ENCODE measurements at regions not wholly inside any gene's neighbourhood (a gene's known extent, or its start where the extent isn't known, plus 50 kb on each side); places are given as distances from the start of the nearest gene placed in this dataset.

GRCh38 chr4:28209371-28209924, 1348.8 kb downstream of the STIM2 start:
- Mint-ChIP-seq H3K27ac (ENCODE audit: unreplicated experiment) (no peak overlapping the region), H3K36me3 (ENCODE audit: unreplicated experiment) (no peaks in the 10 kb centered on the region), H3K9me3 (ENCODE audit: unreplicated experiment) (peaks cover 13% of the 10 kb centered on the region), H3K4me1 (ENCODE audit: unreplicated experiment) (no peaks in the 10 kb centered on the region), H3K27me3 (ENCODE audit: unreplicated experiment) (no peaks in the 10 kb centered on the region), H3K4me3 (ENCODE audit: unreplicated experiment) (no peak overlapping the region)
- no peak for TF ChIP-seq CTCF (IDR thresholded peaks at IDR 0.05)
- DNase-seq (ENCODE audit: extremely low spot score, unreplicated experiment), result no peak

GRCh38 chr4:28211676-28212470, 1351.2 kb downstream of the STIM2 start:
- no peak for TF ChIP-seq CTCF (IDR thresholded peaks at IDR 0.05)
- H3K36me3 Mint-ChIP-seq (ENCODE audit: unreplicated experiment), result no peaks in the 10 kb centered on the region
- H3K4me1 Mint-ChIP-seq (ENCODE audit: unreplicated experiment), result no peaks in the 10 kb centered on the region
- no peak for DNase-seq (ENCODE audit: extremely low spot score, unreplicated experiment)
- no peak overlapping the region for H3K27ac Mint-ChIP-seq (ENCODE audit: unreplicated experiment)
- H3K4me3 Mint-ChIP-seq (ENCODE audit: unreplicated experiment), result no peak overlapping the region
- H3K27me3 Mint-ChIP-seq (ENCODE audit: unreplicated experiment), result no peaks in the 10 kb centered on the region
- peaks cover 8% of the 10 kb centered on the region for H3K9me3 Mint-ChIP-seq (ENCODE audit: unreplicated experiment)

GRCh38 chr4:28221536-28221935, 1360.9 kb downstream of the STIM2 start:
- TF ChIP-seq CTCF (IDR thresholded peaks at IDR 0.05), result no peak
- Mint-ChIP-seq H3K27ac (ENCODE audit: unreplicated experiment) (no peak overlapping the region), H3K4me1 (ENCODE audit: unreplicated experiment) (no peaks in the 10 kb centered on the region), H3K9me3 (ENCODE audit: unreplicated experiment) (peaks cover 5% of the 10 kb centered on the region), H3K36me3 (ENCODE audit: unreplicated experiment) (no peaks in the 10 kb centered on the region), H3K27me3 (ENCODE audit: unreplicated experiment) (no peaks in the 10 kb centered on the region), H3K4me3 (ENCODE audit: unreplicated experiment) (no peak overlapping the region)
- no peak for DNase-seq (ENCODE audit: extremely low spot score, unreplicated experiment)

- TF ChIP-seq CTCF (IDR thresholded peaks at IDR 0.05), result peak; percentile 59
- Mint-ChIP-seq H3K9me3 (ENCODE audit: unreplicated experiment) (peaks cover 5% of the 10 kb centered on the region), H3K36me3 (ENCODE audit: unreplicated experiment) (no peaks in the 10 kb centered on the region), H3K4me1 (ENCODE audit: unreplicated experiment) (peaks cover 12% of the 10 kb centered on the region), H3K27me3 (ENCODE audit: unreplicated experiment) (no peaks in the 10 kb centered on the region), H3K4me3 (ENCODE audit: unreplicated experiment) (no peak overlapping the region), H3K27ac (ENCODE audit: unreplicated experiment) (no peak overlapping the region)
- DNase-seq (ENCODE audit: extremely low spot score, unreplicated experiment), result no peak
Observed at GRCh38 chr4:28225050-28225449, 1364.4 kb downstream of the STIM2 start.

- H3K36me3 Mint-ChIP-seq (ENCODE audit: unreplicated experiment), result no peaks in the 10 kb centered on the region
- H3K4me1 Mint-ChIP-seq (ENCODE audit: unreplicated experiment), result peaks cover 12% of the 10 kb centered on the region
- no peak for DNase-seq (ENCODE audit: extremely low spot score, unreplicated experiment)
- H3K4me3 Mint-ChIP-seq (ENCODE audit: unreplicated experiment), result no peak overlapping the region
- peak; percentile 16 for TF ChIP-seq CTCF (IDR thresholded peaks at IDR 0.05)
- no peaks in the 10 kb centered on the region for H3K27me3 Mint-ChIP-seq (ENCODE audit: unreplicated experiment)
- H3K9me3 Mint-ChIP-seq (ENCODE audit: unreplicated experiment), result peaks cover 5% of the 10 kb centered on the region
- H3K27ac Mint-ChIP-seq (ENCODE audit: unreplicated experiment), result no peak overlapping the region
Observed at GRCh38 chr4:28225689-28226353, 1365.2 kb downstream of the STIM2 start.

All from osteocyte (in vitro differentiated cells).